Heart left ventricle (tissue), 16 donors: ENCODE measurements at regions not wholly inside any gene's neighbourhood (a gene's known extent, or its start where the extent isn't known, plus 50 kb on each side); places are given as distances from the start of the nearest gene placed in this dataset.

Experiments used
- ATAC-seq, 4 donors: fragments of 200-7000 bp; cut with Tn5 transposase; one replicate each; pipeline ENCODE4 v1.9.1; 2020 to 2022; ENCODE audit warnings: moderate library complexity in 4 of 4, mild to moderate bottlenecking in 3 of 4, moderate number of reproducible peaks in 1 of 4
- DNase-seq, 5 donors: peaks; one replicate each; pipeline ENCODE4 v3.0.0-alpha.2; 2020
- H3K27ac ChIP-seq, 12 donors: fragments of 200-600 bp; sonication (generic) in 4 of 12; one replicate each; pipeline versions ENCODE4 v1.5.0 to v1.8.0; 2016 to 2022; ENCODE audit warnings: mild to moderate bottlenecking in 2 of 12
- H3K27me3 ChIP-seq, 9 donors: fragments of 200-600 bp; sonication (generic) in 2 of 9; one replicate each; pipeline versions ENCODE4 v1.5.1 to v1.8.0; 2016 to 2022; ENCODE audit warnings: mild to moderate bottlenecking in 3 of 9
- H3K36me3 ChIP-seq, 9 donors: fragments of 200-600 bp; sonication (generic) in 2 of 9; one replicate each; pipeline versions ENCODE4 v1.5.0 to v1.8.0; 2018 to 2022; ENCODE audit warnings: mild to moderate bottlenecking in 2 of 9
- H3K4me1 ChIP-seq, 12 donors: fragments of 200-600 bp; sonication (generic) in 4 of 12; one replicate each; pipeline versions ENCODE4 v1.5.0 to v1.8.0; 2016 to 2022; ENCODE audit warnings: mild to moderate bottlenecking in 3 of 12
- H3K4me3 ChIP-seq, 12 donors: fragments of 200-600 bp; sonication (generic) in 4 of 12; one replicate each; pipeline versions ENCODE4 v1.5.0 to v1.8.0; 2017 to 2022; ENCODE audit warnings: mild to moderate bottlenecking in 9 of 12, moderate library complexity in 4 of 12
- H3K9me3 ChIP-seq, 12 donors: fragments of 200-600 bp; sonication (generic) in 4 of 12; one replicate each; pipeline versions ENCODE4 v1.5.0 to v1.8.0; 2016 to 2022; ENCODE audit warnings: mild to moderate bottlenecking in 1 of 12
- CTCF ChIP-seq, 12 donors: fragments of 200-600 bp; sonication (generic) in 4 of 12; IDR thresholded peaks; one replicate each; pipeline versions ENCODE4 v1.5.0 to v1.8.0; 2018 to 2022; ENCODE audit warnings: antibody characterized with exemption in 12 of 12, mild to moderate bottlenecking in 5 of 12
- POLR2A ChIP-seq, 2 donors: fragments of 450-650 bp; IDR thresholded peaks; one replicate each; pipeline ENCODE4 v1.6.1; 2017; ENCODE audit warnings: antibody characterized with exemption in 2 of 2, mild to moderate bottlenecking in 2 of 2, moderate library complexity in 2 of 2
- WGBS, 4 donors: extraction: QIAGEN DNeasy Blood & Tissue Kit in 2 of 4; methylation state at CpG; one replicate each; pipeline versions ENCODE4 v1.1.5 to v1.1.7; 2013 to 2018; 5-methylcytosine and 5-hydroxymethylcytosine counted together
- intact Hi-C, 10 donors: fragments of 100-400 bp; cut with DNase I; formaldehyde crosslinking; loops; one replicate each; pipeline versions ENCODE4 v1.11.1 to v1.14.2; 2022
- donor health status: ischemic (EF 13 %, LVEDD 7.1; RV severe dilation, severe dysfunction).
- donor health status: healthy with polysubstance abuse.
- donor health status: DM: no; HTN: yes; CAD: no.
- donor health status: DM: no; HTN: no; CAD: no.
- donor health status: ischemic (EF 25% LVEDD 6.9; RV normal size, moderate dysfunction).
- donor health status: ischemic (EF 25% LVEDD 5.7; RV mildly dilated, moderate dysfunction).
- donor health status: healthy.
- donor health status: DM: yes; HTN: yes; CAD: no.
- donor health status: ischemic (EF 35%, LVEDD 5.7; RV mildly dilated, moderate dysfunction).
- donor health status: nonischemic (EF 11% LVEDD 7.7; RV severe dilation, severe dysfunction).
- donor health status: DM: yes; HTN: yes; CAD: no.
- donor health status: PGD.
- donor health status: ischemic (EF 29% LVEDD 5.4; RV normal size, mild dysfunction).
- donor health status: nonischemic (EF 23%, LVEDD 6.1; RV moderate dilation, normal function).

GRCh38 chr2:2805263-2805662, 474.2 kb upstream of the MYT1L start:
- intact Hi-C loops = loop anchor here in 1 of 10 donors (2.0 kb wide), 1 partner anchor 40 kb away; no protein-coding TSS in a partner anchor
- ATAC-seq (no peak), DNase-seq (no peak)
- Histone ChIP-seq H3K27ac (no peak overlapping the region), H3K4me3 (no peak overlapping the region), H3K27me3 (peaks cover 0 to 2% (median 0%) of the 10 kb centered on the region in 9 donors), H3K4me1 (no peaks in the 10 kb centered on the region), H3K9me3 (peaks cover 0 to 15% (median 2%) of the 10 kb centered on the region in 12 donors), H3K36me3 (no peaks in the 10 kb centered on the region)
- TF ChIP-seq POLR2A (IDR thresholded peaks at IDR 0.05) (no peak), CTCF (IDR thresholded peaks at IDR 0.05) (no peak)
- WGBS, 4 donors = 59 to 78% (median 77%) methylated on average over 5 of the region's 5 CpGs

- TF ChIP-seq POLR2A (IDR thresholded peaks at IDR 0.05) (no peak), CTCF (IDR thresholded peaks at IDR 0.05) (no peak)
- 93 to 94% (median 94%) methylated on average over 15 of the region's 15 CpGs for WGBS, 4 donors
Measured at GRCh38 chr2:2804528-2804927, 473.5 kb upstream of the MYT1L start.

GRCh38 chr2:2801458-2801857, 470.4 kb upstream of the MYT1L start:
- DNase-seq = no peak
- Histone ChIP-seq H3K27ac (no peak overlapping the region), H3K27me3 (peaks cover 0 to 2% (median 0%) of the 10 kb centered on the region in 9 donors), H3K4me1 (no peaks in the 10 kb centered on the region), H3K36me3 (no peaks in the 10 kb centered on the region), H3K9me3 (peaks cover 0 to 15% (median 2%) of the 10 kb centered on the region in 12 donors), H3K4me3 (no peak overlapping the region)
- ATAC-seq = no peak
- WGBS, 4 donors = 65 to 77% (median 71%) methylated on average over 3 of the region's 3 CpGs
- intact Hi-C loops = no loop called here
- no peak for TF ChIP-seq CTCF (IDR thresholded peaks at IDR 0.05)
- TF ChIP-seq POLR2A (IDR thresholded peaks at IDR 0.05) = no peak

More at GRCh38 chr2:2804528-2804927, 473.5 kb upstream of the MYT1L start:
- no peaks in the 10 kb centered on the region for H3K36me3 ChIP-seq
- no peaks in the 10 kb centered on the region for H3K4me1 ChIP-seq
- H3K27me3 ChIP-seq = peaks cover 0 to 2% (median 0%) of the 10 kb centered on the region in 9 donors
- peaks cover 0 to 15% (median 2%) of the 10 kb centered on the region in 12 donors for H3K9me3 ChIP-seq
- no peak for ATAC-seq
- DNase-seq = no peak
- no peak overlapping the region for H3K4me3 ChIP-seq
- H3K27ac ChIP-seq = no peak overlapping the region
- intact Hi-C loops = loop anchor here in 1 of 10 donors (2.0 kb wide), 1 partner anchor 40 kb away; no protein-coding TSS in a partner anchor

- 74 to 84% (median 79%) methylated on average over 3 of the region's 3 CpGs for WGBS, 4 donors
- intact Hi-C loops = no loop called here
Measured at GRCh38 chr2:2800697-2801096, 469.6 kb upstream of the MYT1L start.

More at GRCh38 chr2:2800697-2801096, 469.6 kb upstream of the MYT1L start:
- DNase-seq (no peak), ATAC-seq (no peak)
- Histone ChIP-seq H3K9me3 (peaks cover 0 to 15% (median 2%) of the 10 kb centered on the region in 12 donors), H3K27me3 (peaks cover 0 to 3% (median 0%) of the 10 kb centered on the region in 9 donors), H3K4me1 (no peaks in the 10 kb centered on the region), H3K4me3 (no peak overlapping the region), H3K27ac (no peak overlapping the region), H3K36me3 (no peaks in the 10 kb centered on the region)
- TF ChIP-seq CTCF (IDR thresholded peaks at IDR 0.05) (no peak), POLR2A (IDR thresholded peaks at IDR 0.05) (no peak)
